ENCODE measurements at regions not wholly inside any gene's neighbourhood (a gene's known extent, or its start where the extent isn't known, plus 50 kb on each side); places are given as distances from the start of the nearest gene placed in this dataset.

GRCh38 chr15:87403973-87404372, 852.6 kb downstream of the NTRK3 start:
- DNase-seq (ENCODE audit: insufficient read length, low spot score) (no peak), FAIRE-seq (no peak)
- TF ChIP-seq POU2F2 (IDR thresholded peaks at IDR 0.05; ENCODE audit: low read depth, low read length) (no peak), PAX5 (IDR thresholded peaks at IDR 0.05; ENCODE audit: insufficient read depth, low read length, severe bottlenecking) (no peak), SPI1 (IDR thresholded peaks at IDR 0.05; ENCODE audit: low read depth, low read length) (no peak), POLR2A (IDR thresholded peaks at IDR 0.05; ENCODE audit: low read depth, low read length) (no peak), POLR2AphosphoS5 (IDR thresholded peaks at IDR 0.05; ENCODE audit: low read depth, low read length) (no peak), TAF1 (IDR thresholded peaks at IDR 0.05; ENCODE audit: low read depth, low read length) (no peak)

GRCh38 chr15:87401973-87402372, 854.6 kb downstream of the NTRK3 start:
- FAIRE-seq (no peak), DNase-seq (ENCODE audit: insufficient read length, low spot score) (no peak)
- TF ChIP-seq TAF1 (IDR thresholded peaks at IDR 0.05; ENCODE audit: low read depth, low read length), result no peak
- TF ChIP-seq POLR2AphosphoS5 (IDR thresholded peaks at IDR 0.05; ENCODE audit: low read depth, low read length), result no peak
- no peak for TF ChIP-seq POLR2A (IDR thresholded peaks at IDR 0.05; ENCODE audit: low read depth, low read length)
- no peak for TF ChIP-seq PAX5 (IDR thresholded peaks at IDR 0.05; ENCODE audit: insufficient read depth, low read length, severe bottlenecking)

- TF ChIP-seq POLR2AphosphoS5 (IDR thresholded peaks at IDR 0.05; ENCODE audit: low read depth, low read length) (no peak), SPI1 (IDR thresholded peaks at IDR 0.05; ENCODE audit: low read depth, low read length) (no peak), POLR2A (IDR thresholded peaks at IDR 0.05; ENCODE audit: low read depth, low read length) (no peak), PAX5 (IDR thresholded peaks at IDR 0.05; ENCODE audit: insufficient read depth, low read length, severe bottlenecking) (no peak), POU2F2 (IDR thresholded peaks at IDR 0.05; ENCODE audit: low read depth, low read length) (no peak), TAF1 (IDR thresholded peaks at IDR 0.05; ENCODE audit: low read depth, low read length) (no peak)
- DNase-seq (ENCODE audit: insufficient read length, low spot score), result no peak
- no peak for FAIRE-seq
These were observed 861.9 kb downstream of the NTRK3 start for GRCh38 chr15:87394676-87395075.

- no peak for FAIRE-seq
- TF ChIP-seq SPI1 (IDR thresholded peaks at IDR 0.05; ENCODE audit: low read depth, low read length) (no peak), PAX5 (IDR thresholded peaks at IDR 0.05; ENCODE audit: insufficient read depth, low read length, severe bottlenecking) (no peak), TAF1 (IDR thresholded peaks at IDR 0.05; ENCODE audit: low read depth, low read length) (no peak), POLR2A (IDR thresholded peaks at IDR 0.05; ENCODE audit: low read depth, low read length) (no peak), POU2F2 (IDR thresholded peaks at IDR 0.05; ENCODE audit: low read depth, low read length) (no peak), POLR2AphosphoS5 (IDR thresholded peaks at IDR 0.05; ENCODE audit: low read depth, low read length) (no peak)
These were observed 868.8 kb downstream of the NTRK3 start for GRCh38 chr15:87387766-87388165.

GRCh38 chr15:87374339-87374738, 882.2 kb downstream of the NTRK3 start:
- DNase-seq (ENCODE audit: insufficient read length, low spot score) (no peak), FAIRE-seq (no peak)

More at GRCh38 chr15:87387766-87388165, 868.8 kb downstream of the NTRK3 start:
- DNase-seq (ENCODE audit: insufficient read length, low spot score), result no peak

GRCh38 chr15:87369269-87369668, 887.3 kb downstream of the NTRK3 start:
- TF ChIP-seq TAF1 (IDR thresholded peaks at IDR 0.05; ENCODE audit: low read depth, low read length) (no peak), POU2F2 (IDR thresholded peaks at IDR 0.05; ENCODE audit: low read depth, low read length) (no peak), POLR2A (IDR thresholded peaks at IDR 0.05; ENCODE audit: low read depth, low read length) (no peak), POLR2AphosphoS5 (IDR thresholded peaks at IDR 0.05; ENCODE audit: low read depth, low read length) (no peak), SPI1 (IDR thresholded peaks at IDR 0.05; ENCODE audit: low read depth, low read length) (no peak)
- FAIRE-seq (no peak), DNase-seq (ENCODE audit: insufficient read length, low spot score) (no peak)

More at GRCh38 chr15:87374339-87374738, 882.2 kb downstream of the NTRK3 start:
- TF ChIP-seq SPI1 (IDR thresholded peaks at IDR 0.05; ENCODE audit: low read depth, low read length) (no peak), POLR2AphosphoS5 (IDR thresholded peaks at IDR 0.05; ENCODE audit: low read depth, low read length) (no peak), POLR2A (IDR thresholded peaks at IDR 0.05; ENCODE audit: low read depth, low read length) (no peak), POU2F2 (IDR thresholded peaks at IDR 0.05; ENCODE audit: low read depth, low read length) (no peak), TAF1 (IDR thresholded peaks at IDR 0.05; ENCODE audit: low read depth, low read length) (no peak), PAX5 (IDR thresholded peaks at IDR 0.05; ENCODE audit: insufficient read depth, low read length, severe bottlenecking) (no peak)

DNA sequence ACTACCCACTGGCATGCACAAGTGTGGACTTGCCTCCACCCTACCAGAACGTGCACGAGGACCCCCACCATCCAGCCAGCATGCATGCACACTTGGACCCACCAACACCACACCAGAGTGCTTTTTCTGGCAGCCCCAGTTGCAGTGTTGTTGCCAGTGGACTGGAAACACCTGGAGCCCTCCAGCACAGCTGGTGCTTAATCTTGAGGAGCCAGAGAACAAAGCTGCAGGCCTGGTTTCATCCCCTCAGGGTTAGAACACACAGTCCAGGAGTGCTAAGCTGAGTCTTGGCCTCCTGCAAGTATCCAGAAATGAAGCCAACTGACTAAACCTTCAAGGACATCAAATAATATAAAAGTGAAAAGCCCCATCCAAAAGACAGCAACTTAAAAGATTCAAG, 888.0 kb downstream of the NTRK3 start:
- FAIRE-seq (no peak), DNase-seq (ENCODE audit: insufficient read length, low spot score) (no peak)
- TF ChIP-seq POU2F2 (IDR thresholded peaks at IDR 0.05; ENCODE audit: low read depth, low read length) (no peak), SPI1 (IDR thresholded peaks at IDR 0.05; ENCODE audit: low read depth, low read length) (no peak), TAF1 (IDR thresholded peaks at IDR 0.05; ENCODE audit: low read depth, low read length) (no peak), PAX5 (IDR thresholded peaks at IDR 0.05; ENCODE audit: insufficient read depth, low read length, severe bottlenecking) (no peak), POLR2A (IDR thresholded peaks at IDR 0.05; ENCODE audit: low read depth, low read length) (no peak), POLR2AphosphoS5 (IDR thresholded peaks at IDR 0.05; ENCODE audit: low read depth, low read length) (no peak)

- TF ChIP-seq POLR2AphosphoS5 (IDR thresholded peaks at IDR 0.05; ENCODE audit: low read depth, low read length), result no peak
- TF ChIP-seq SPI1 (IDR thresholded peaks at IDR 0.05; ENCODE audit: low read depth, low read length), result no peak
- TF ChIP-seq POLR2A (IDR thresholded peaks at IDR 0.05; ENCODE audit: low read depth, low read length), result no peak
- TF ChIP-seq POU2F2 (IDR thresholded peaks at IDR 0.05; ENCODE audit: low read depth, low read length), result no peak
- TF ChIP-seq TAF1 (IDR thresholded peaks at IDR 0.05; ENCODE audit: low read depth, low read length), result no peak
- TF ChIP-seq PAX5 (IDR thresholded peaks at IDR 0.05; ENCODE audit: insufficient read depth, low read length, severe bottlenecking), result no peak
- DNase-seq (ENCODE audit: insufficient read length, low spot score), result no peak
- no peak for FAIRE-seq
These were observed 891.4 kb downstream of the NTRK3 start for GRCh38 chr15:87365186-87365585.

DNA sequence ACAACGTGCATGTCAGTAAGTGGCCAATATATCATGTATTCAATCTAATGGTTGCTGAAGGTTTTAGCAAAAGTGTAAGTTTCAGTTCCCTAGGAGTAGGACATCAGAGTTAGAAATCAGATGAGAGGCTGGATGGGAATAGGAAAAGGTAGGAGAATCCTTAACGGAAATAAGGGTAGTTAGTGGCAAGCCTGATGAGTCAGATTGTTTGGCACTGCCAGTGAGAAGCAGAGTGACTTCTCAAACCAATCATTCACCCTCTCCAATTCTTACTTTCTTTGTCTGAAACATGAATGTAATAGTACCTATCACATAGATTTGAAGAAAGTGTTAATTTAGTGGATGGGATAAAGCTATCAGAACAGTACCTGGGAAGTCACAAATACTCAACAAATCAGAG, 894.0 kb downstream of the NTRK3 start:
- DNase-seq (ENCODE audit: insufficient read length, low spot score), result no peak
- TF ChIP-seq TAF1 (IDR thresholded peaks at IDR 0.05; ENCODE audit: low read depth, low read length) (no peak), POU2F2 (IDR thresholded peaks at IDR 0.05; ENCODE audit: low read depth, low read length) (no peak), PAX5 (IDR thresholded peaks at IDR 0.05; ENCODE audit: insufficient read depth, low read length, severe bottlenecking) (no peak), POLR2AphosphoS5 (IDR thresholded peaks at IDR 0.05; ENCODE audit: low read depth, low read length) (no peak), SPI1 (IDR thresholded peaks at IDR 0.05; ENCODE audit: low read depth, low read length) (no peak), POLR2A (IDR thresholded peaks at IDR 0.05; ENCODE audit: low read depth, low read length) (no peak)
- no peak for FAIRE-seq
